K562 (cell line): ENCODE measurements at regions not wholly inside any gene's neighbourhood (a gene's known extent, or its start where the extent isn't known, plus 50 kb on each side); places are given as distances from the start of the nearest gene placed in this dataset.

Source experiments
- ATAC-seq: fragments of 200-7000 bp; cut with Tn5 transposase; 3 replicates; pipeline ENCODE4 v1.9.1; 2020; ENCODE audit warnings: moderate library complexity
- BruUV-seq: library from RNA; stranded (reverse); fragments of 400-500 nt; replicated peaks from 2 replicates; lab custom pipeline; 2021; lab: Mats Ljungman, UMichigan
- CTCF ChIA-PET: fragments of 300-600 bp; formaldehyde crosslinking; extraction: SDS; loops from one replicate; lab custom pipeline; 2021; ENCODE audit warnings: low intra/inter-chr PET ratio; lab: Yijun Ruan, JAX
- POLR2A ChIA-PET: fragments of 300-600, 350-650 bp; sonication (Branson Sonifier 250); formaldehyde crosslinking; extraction: SDS; loops from one replicate; lab custom pipeline; 2021; ENCODE audit warnings: antibody characterized with exemption, inconsistent platforms; lab: Yijun Ruan, JAX
- DNase-seq, 4 experiments: peaks; one replicate each; pipeline versions ENCODE4 v3.0.0 to v3.0.0-alpha.2; 2011 to 2018; ENCODE audit warnings: low spot score in 3 of 4, mixed read lengths in 3 of 4; ENCODE audit errors: extremely low read depth in 1 of 4
- FAIRE-seq: peaks from 2 replicates; lab custom pipeline; 2011; peaks lifted over from hg19 to GRCh38; lab: Jason Lieb, UNC
- H2AFZ ChIP-seq: 2 replicates; pipeline ENCODE4 v1.6.0; 2011; ENCODE audit warnings: low read depth, low read length, control low read depth, inconsistent platforms
- H3K27ac ChIP-seq: fragments of 200-600 bp; 3 replicates; pipeline ENCODE4 v1.8.0; 2011; ENCODE audit warnings: low read depth, mild to moderate bottlenecking, control low read depth, inconsistent platforms, low read length, moderate library complexity, mixed read lengths; ENCODE audit errors: extremely low read depth
- H3K27me3 ChIP-seq, 2 experiments: fragments of 300-600 bp in 1 of 2; 2 replicates in 1 of 2; 3 replicates in 1 of 2; pipeline versions ENCODE4 v1.6.0 to v1.8.0; 2011; ENCODE audit warnings: inconsistent platforms in 2 of 2, low read length in 2 of 2, mild to moderate bottlenecking in 1 of 2, mixed read lengths in 1 of 2, moderate library complexity in 1 of 2; ENCODE audit not compliant: control insufficient read depth in 2 of 2, insufficient read depth in 2 of 2
- H3K36me3 ChIP-seq: fragments of 300-600 bp; 3 replicates; pipeline ENCODE4 v1.8.0; 2011; ENCODE audit warnings: mild to moderate bottlenecking, low read length, inconsistent platforms; ENCODE audit not compliant: control insufficient read depth, insufficient read depth
- H3K4me1 ChIP-seq, 2 experiments: fragments of 200-600 bp in 1 of 2; replicated peaks in 1 of 2; 2 replicates in 1 of 2; 3 replicates in 1 of 2; pipeline versions ENCODE4 v1.5.1 to v1.8.0; 2011; ENCODE audit warnings: inconsistent platforms in 2 of 2, low read length in 2 of 2, mild to moderate bottlenecking in 1 of 2, mixed read lengths in 1 of 2, moderate library complexity in 1 of 2; ENCODE audit not compliant: control insufficient read depth in 2 of 2, insufficient read depth in 2 of 2
- H3K4me2 ChIP-seq: 2 replicates; pipeline ENCODE4 v1.6.1; 2011; ENCODE audit warnings: low read length, control low read depth, inconsistent platforms, mixed read lengths; ENCODE audit not compliant: insufficient read depth
- H3K4me3 ChIP-seq: fragments of 200-600 bp; sonication (generic), shearing (Covaris generic); 2 replicates; pipeline ENCODE4 v1.5.1; 2016; ENCODE audit warnings: control low read depth, inconsistent platforms
- H3K79me2 ChIP-seq: fragments of 200-600 bp; 3 replicates; pipeline ENCODE4 v1.8.0; 2011; ENCODE audit warnings: low read length, inconsistent platforms; ENCODE audit not compliant: control insufficient read depth, insufficient read depth
- H3K9ac ChIP-seq, 2 experiments: 2 replicates each; pipeline versions ENCODE4 v1.6.0 to v1.6.1; 2011; ENCODE audit warnings: low read depth in 2 of 2, low read length in 2 of 2, control low read depth in 1 of 2, inconsistent platforms in 1 of 2, mild to moderate bottlenecking in 1 of 2, mixed read lengths in 1 of 2; ENCODE audit not compliant: insufficient read depth in 1 of 2
- H3K9me1 ChIP-seq: one replicate; pipeline ENCODE4 v1.6.0; 2011; ENCODE audit warnings: inconsistent platforms, mild to moderate bottlenecking, low read length, moderate library complexity; ENCODE audit not compliant: control insufficient read depth, insufficient read depth
- H3K9me3 ChIP-seq: replicated peaks from 2 replicates; pipeline ENCODE4 v1.5.1; 2011; ENCODE audit warnings: low read depth, low read length, inconsistent platforms; ENCODE audit not compliant: control insufficient read depth, insufficient read depth
- H4K20me1 ChIP-seq: replicated peaks from 2 replicates; pipeline ENCODE4 v1.6.1; 2011; ENCODE audit warnings: low read length, inconsistent platforms, mixed read lengths; ENCODE audit not compliant: control insufficient read depth, insufficient read depth
- ELF2 ChIP-seq: fragments of 250-450 bp; sonication (Bioruptor Pico); IDR thresholded peaks from 2 replicates; pipeline ENCODE4 v1.5.0; 2021; ENCODE audit warnings: mild to moderate bottlenecking
- GATAD2A ChIP-seq: fragments of 450-650 bp; IDR thresholded peaks from 2 replicates; pipeline ENCODE4 v1.6.1; 2017
- HES1 ChIP-seq: fragments of 450-650 bp; IDR thresholded peaks from 2 replicates; pipeline ENCODE4 v1.6.1; 2016; ENCODE audit warnings: low read depth, mild to moderate bottlenecking, moderate library complexity
- HMGN3 ChIP-seq: IDR thresholded peaks from 2 replicates; pipeline ENCODE4 v1.6.1; 2011; ENCODE audit warnings: borderline replicate concordance, low read depth, mild to moderate bottlenecking, mixed read lengths, low read length; ENCODE audit not compliant: insufficient read length; ENCODE audit errors: extremely low read depth
- KDM4B ChIP-seq, 2 experiments: fragments of 450-650 bp in 1 of 2; sonication (generic) in 1 of 2; IDR thresholded peaks; 2 replicates each; pipeline ENCODE4 v1.6.1; 2016 to 2017; ENCODE audit warnings: borderline replicate concordance in 2 of 2, antibody characterized with exemption in 1 of 2, low read depth in 1 of 2, mild to moderate bottlenecking in 1 of 2
- MAZ ChIP-seq, 2 experiments: fragments of 450-650 bp in 1 of 2; sonication (generic) in 1 of 2; formaldehyde crosslinking; IDR thresholded peaks in 1 of 2; conservative IDR thresholded peaks in 1 of 2; 2 replicates each; pipeline versions ENCODE4 v1.4.0 to v1.5.0; 2020; ENCODE audit warnings: mild to moderate bottlenecking in 1 of 2, missing genetic modification reagents in 1 of 2
- RBFOX2 ChIP-seq: fragments of 200-400 bp; formaldehyde crosslinking; IDR thresholded peaks from 2 replicates; pipeline ENCODE4 v1.6.1; 2017; ENCODE audit warnings: low read depth, mild to moderate bottlenecking, low read length, moderate library complexity
- SREBF1 ChIP-seq: fragments of 150-350 bp; IDR thresholded peaks from 2 replicates; pipeline ENCODE4 v1.6.1; 2014; ENCODE audit warnings: antibody characterized with exemption, low read depth, low read length, borderline replicate concordance
- ZBTB2 ChIP-seq: fragments of 450-650 bp; IDR thresholded peaks from 2 replicates; pipeline ENCODE4 v1.6.1; 2016; ENCODE audit warnings: antibody characterized with exemption
- ZNF436 ChIP-seq: fragments of 250-450, 450-650 bp; sonication (Bioruptor Pico); formaldehyde crosslinking; IDR thresholded peaks from 2 replicates; pipeline ENCODE4 v1.7.0; 2020; ENCODE audit warnings: mild to moderate bottlenecking
- WGBS: fragments of 100-300 bp; shearing (Covaris generic); methylation state at CpG from one replicate; pipeline ENCODE4 v1.1.6; 2016; ENCODE audit warnings: low coverage, mixed read lengths; ENCODE audit not compliant: insufficient coverage; ENCODE audit errors: missing lambda C conversion rate; 5-methylcytosine and 5-hydroxymethylcytosine counted together
- in situ Hi-C: fragments of 300-500 bp; cut with MboI; formaldehyde crosslinking; loops from 4 replicates; pipeline ENCODE4 v1.15.0; 2018; ENCODE audit warnings: inconsistent platforms, mixed read lengths
- intact Hi-C: fragments of 100-400 bp; cut with micrococcal nuclease; formaldehyde crosslinking; loops from 2 replicates; pipeline ENCODE4 v1.14.2; 2022
- TF ChIP-seq, protein P1 (sequence below): sonication (generic); formaldehyde crosslinking; IDR thresholded peaks from 2 replicates; pipeline ENCODE4 v1.5.0; 2020; ENCODE audit warnings: missing genetic modification reagents
- TF ChIP-seq, protein P2 (sequence below): fragments of 250-450 bp; sonication (Bioruptor Pico); IDR thresholded peaks from 2 replicates; pipeline ENCODE4 v1.9.0; 2021; ENCODE audit warnings: mild to moderate bottlenecking, inconsistent platforms
- TF ChIP-seq, protein P3 (sequence below): sonication (generic); formaldehyde crosslinking; IDR thresholded peaks from 2 replicates; pipeline ENCODE4 v1.9.0; 2022; ENCODE audit warnings: mild to moderate bottlenecking, missing genetic modification reagents

DNA sequence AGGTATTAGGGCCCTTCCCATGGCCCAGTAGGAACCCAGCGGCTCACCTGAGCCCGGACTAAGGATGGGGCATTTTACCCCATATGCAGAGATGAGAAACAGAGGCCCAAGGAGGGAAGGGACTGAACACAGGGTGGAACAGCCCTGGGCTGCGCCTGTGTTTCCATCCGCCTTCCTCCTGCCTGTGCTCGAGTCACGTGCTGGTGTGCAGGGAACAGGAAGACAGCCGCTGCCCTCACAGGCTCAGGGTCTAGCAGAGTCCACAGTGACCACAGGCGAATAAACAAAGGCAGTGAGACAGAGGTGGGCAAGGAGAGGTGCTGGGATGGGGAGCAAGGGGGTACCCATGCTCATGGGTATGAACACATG, 129.4 kb downstream of the C9orf50 start:
- FAIRE-seq, result no peak
- TF ChIP-seq GATAD2A (no peak), ZBTB2 (no peak), HES1 (no peak), RBFOX2 (peak; percentile 42; the same call in 1 of the 2 replicates), SREBF1 (no peak), ZNF436 (CRISPR knock-in tag) (no peak), ELF2 (CRISPR knock-in tag) (0 out of 2 replicates have a peak, but pooled peaks have one; percentile 46), KDM4B (IDR thresholded peaks at IDR 0.05; ENCODE audit: borderline replicate concordance in 2 of 2, low read depth in 1 of 2) (no peak), HMGN3 (no peak), MAZ (CRISPR knock-in tag; conservative IDR thresholded peaks at IDR 0.05 in 1 of 2, IDR thresholded peaks at IDR 0.05 in 1 of 2) (peak in 1 of 2 experiments; percentile 33; a peak in 1 of 4 replicates)
- TF ChIP-seq, protein P1, sequence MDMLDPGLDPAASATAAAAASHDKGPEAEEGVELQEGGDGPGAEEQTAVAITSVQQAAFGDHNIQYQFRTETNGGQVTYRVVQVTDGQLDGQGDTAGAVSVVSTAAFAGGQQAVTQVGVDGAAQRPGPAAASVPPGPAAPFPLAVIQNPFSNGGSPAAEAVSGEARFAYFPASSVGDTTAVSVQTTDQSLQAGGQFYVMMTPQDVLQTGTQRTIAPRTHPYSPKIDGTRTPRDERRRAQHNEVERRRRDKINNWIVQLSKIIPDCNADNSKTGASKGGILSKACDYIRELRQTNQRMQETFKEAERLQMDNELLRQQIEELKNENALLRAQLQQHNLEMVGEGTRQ (CRISPR knock-in tag), result peak; percentile 81
- TF ChIP-seq, protein P2, sequence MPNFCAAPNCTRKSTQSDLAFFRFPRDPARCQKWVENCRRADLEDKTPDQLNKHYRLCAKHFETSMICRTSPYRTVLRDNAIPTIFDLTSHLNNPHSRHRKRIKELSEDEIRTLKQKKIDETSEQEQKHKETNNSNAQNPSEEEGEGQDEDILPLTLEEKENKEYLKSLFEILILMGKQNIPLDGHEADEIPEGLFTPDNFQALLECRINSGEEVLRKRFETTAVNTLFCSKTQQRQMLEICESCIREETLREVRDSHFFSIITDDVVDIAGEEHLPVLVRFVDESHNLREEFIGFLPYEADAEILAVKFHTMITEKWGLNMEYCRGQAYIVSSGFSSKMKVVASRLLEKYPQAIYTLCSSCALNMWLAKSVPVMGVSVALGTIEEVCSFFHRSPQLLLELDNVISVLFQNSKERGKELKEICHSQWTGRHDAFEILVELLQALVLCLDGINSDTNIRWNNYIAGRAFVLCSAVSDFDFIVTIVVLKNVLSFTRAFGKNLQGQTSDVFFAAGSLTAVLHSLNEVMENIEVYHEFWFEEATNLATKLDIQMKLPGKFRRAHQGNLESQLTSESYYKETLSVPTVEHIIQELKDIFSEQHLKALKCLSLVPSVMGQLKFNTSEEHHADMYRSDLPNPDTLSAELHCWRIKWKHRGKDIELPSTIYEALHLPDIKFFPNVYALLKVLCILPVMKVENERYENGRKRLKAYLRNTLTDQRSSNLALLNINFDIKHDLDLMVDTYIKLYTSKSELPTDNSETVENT, result no peak
- TF ChIP-seq, protein P3, sequence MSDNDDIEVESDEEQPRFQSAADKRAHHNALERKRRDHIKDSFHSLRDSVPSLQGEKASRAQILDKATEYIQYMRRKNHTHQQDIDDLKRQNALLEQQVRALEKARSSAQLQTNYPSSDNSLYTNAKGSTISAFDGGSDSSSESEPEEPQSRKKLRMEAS (CRISPR knock-in tag), result peak; percentile 59

More for the DNA sequence above, 129.4 kb downstream of the C9orf50 start:
- Histone ChIP-seq H3K9ac (peak overlapping the region; percentile 92 to 100), H3K9me3 (no peaks in the 10 kb centered on the region), H3K4me2 (peak overlapping the region; percentile 100), H4K20me1 (no peaks in the 10 kb centered on the region), H3K79me2 (peaks cover 55% of the 10 kb centered on the region), H3K4me3 (peak overlapping the region; percentile 67), H3K27me3 (no peaks in the 10 kb centered on the region), H3K9me1 (no peaks in the 10 kb centered on the region), H3K36me3 (peaks cover 43% of the 10 kb centered on the region; the same call in 2 of the 3 replicates), H3K4me1 (peaks cover 78 to 91% of the 10 kb centered on the region in 2 experiments), H3K27ac (peak overlapping the region; percentile 100; the same call in 2 of the 3 replicates), H2AFZ (no peak overlapping the region)
- CTCF ChIA-PET, result no interaction called here
- peak in 1 of 4 experiments; percentile 38 for DNase-seq
- ATAC-seq, result no peak
- in situ Hi-C loops (no loop called here), intact Hi-C loops (loop anchor here (10.0 kb wide), 1 partner anchor 147 kb away; no protein-coding TSS in a partner anchor)
- no TSS peak for BruUV-seq
- 41% methylated on average over 8 of the region's 8 CpGs for WGBS
- POLR2A ChIA-PET, result interaction anchor here (1.7 to 3.0 kb wide), 2 partner anchors 10 to 16 kb away, joined by 7 to 9 read pairs; no protein-coding TSS in a partner anchor
